K562 (cell line): ENCODE measurements at regions not wholly inside any gene's neighbourhood (a gene's known extent, or its start where the extent isn't known, plus 50 kb on each side); places are given as distances from the start of the nearest gene placed in this dataset.

Experiments used
- ATF1 ChIP-seq, 2 experiments: fragments of 450-650 bp in 1 of 2; IDR thresholded peaks; 2 replicates each; pipeline ENCODE4 v1.6.1; 2016; ENCODE audit warnings: missing compliant biosample characterization in 1 of 2, missing genetic modification characterization in 1 of 2
- BHLHE40 ChIP-seq: IDR thresholded peaks from 2 replicates; pipeline ENCODE4 v1.6.1; 2011; ENCODE audit warnings: low read length, improper control_type of control experiment
- HLTF ChIP-seq: fragments of 450-650 bp; IDR thresholded peaks from 2 replicates; pipeline ENCODE4 v1.6.1; 2016
- JUND ChIP-seq, 2 experiments: IDR thresholded peaks; 2 replicates in 1 of 2; 3 replicates in 1 of 2; pipeline ENCODE4 v1.6.1; 2011; ENCODE audit warnings: borderline replicate concordance in 2 of 2, low read depth in 2 of 2, low read length in 2 of 2, improper control_type of control experiment in 1 of 2, missing biosample characterization in 1 of 2, missing genetic modification characterization in 1 of 2, missing genetic modification reagents in 1 of 2
- NBN ChIP-seq: fragments of 450-650 bp; IDR thresholded peaks from 2 replicates; pipeline ENCODE4 v1.6.1; 2016; ENCODE audit warnings: low read depth, mild to moderate bottlenecking
- NONO ChIP-seq, 2 experiments: fragments of 200-400 bp in 1 of 2; fragments of 450-650 bp in 1 of 2; formaldehyde crosslinking in 1 of 2; IDR thresholded peaks; 2 replicates each; pipeline ENCODE4 v1.6.1; 2017; ENCODE audit warnings: low read depth in 2 of 2, mild to moderate bottlenecking in 2 of 2, moderate library complexity in 2 of 2, low read length in 1 of 2
- POLR2AphosphoS5 ChIP-seq: IDR thresholded peaks from 2 replicates; pipeline ENCODE4 v1.6.1; 2011; ENCODE audit warnings: mild to moderate bottlenecking, low read depth, low read length, moderate library complexity; ENCODE audit not compliant: control insufficient read depth, insufficient read depth
- POLR2H ChIP-seq: IDR thresholded peaks from 2 replicates; pipeline ENCODE4 v1.6.1; 2016; ENCODE audit warnings: missing genetic modification characterization, low read depth, mild to moderate bottlenecking, control low read depth, missing compliant biosample characterization, moderate library complexity
- SIRT6 ChIP-seq: IDR thresholded peaks from one replicate; pipeline ENCODE4 v1.6.1; 2012; ENCODE audit warnings: low read depth, mild to moderate bottlenecking, control low read depth, inconsistent platforms, low read length, moderate library complexity
- TEAD1 ChIP-seq, 2 experiments: fragments of 450-650 bp in 1 of 2; sonication (generic) in 1 of 2; formaldehyde crosslinking; IDR thresholded peaks; 2 replicates each; pipeline versions ENCODE4 v1.4.0 to v1.8.0; 2020 to 2022; ENCODE audit warnings: mild to moderate bottlenecking in 2 of 2, missing genetic modification reagents in 1 of 2
- TSHZ1 ChIP-seq: fragments of 250-450 bp; sonication (Bioruptor Pico); IDR thresholded peaks from 2 replicates; pipeline ENCODE4 v1.4.0; 2020; ENCODE audit warnings: mild to moderate bottlenecking, moderate library complexity
- ZNF507 ChIP-seq: conservative IDR thresholded peaks from 2 replicates; pipeline ENCODE4 v1.6.1; 2017; ENCODE audit warnings: missing genetic modification characterization, missing compliant biosample characterization
- TF ChIP-seq, protein P1 (sequence below), 3 experiments: IDR thresholded peaks in 2 of 3; conservative IDR thresholded peaks in 1 of 3; 2 replicates each; pipeline ENCODE4 v1.5.1; 2011 to 2012; ENCODE audit warnings: low read length in 3 of 3, mild to moderate bottlenecking in 3 of 3, control low read depth in 2 of 3, improper control_type of control experiment in 1 of 3, inconsistent platforms in 1 of 3, low read depth in 1 of 3, mixed read lengths in 1 of 3, moderate library complexity in 1 of 3; ENCODE audit not compliant: insufficient read depth in 2 of 3
- TF ChIP-seq, protein P2 (sequence below): fragments of 450-650 bp; IDR thresholded peaks from 2 replicates; pipeline ENCODE4 v1.6.1; 2016

- TF ChIP-seq POLR2AphosphoS5 (no peak), SIRT6 (no peak), HLTF (no peak), NONO (IDR thresholded peaks at IDR 0.05; ENCODE audit: low read depth in 2 of 2, low read length in 1 of 2) (no peak), TEAD1 (CRISPR knock-in tag; IDR thresholded peaks at IDR 0.05) (no peak), JUND (IDR thresholded peaks at IDR 0.05; ENCODE audit: borderline replicate concordance, low read depth, low read length) (no peak), JUND (tag; IDR thresholded peaks at IDR 0.05; ENCODE audit: borderline replicate concordance, low read depth, low read length) (no peak), ATF1 (CRISPR knock-in tag; IDR thresholded peaks at IDR 0.05) (no peak), ATF1 (tag; IDR thresholded peaks at IDR 0.05) (no peak), POLR2H (tag) (no peak), ZNF507 (tag) (no peak), BHLHE40 (no peak), NBN (no peak), TSHZ1 (CRISPR knock-in tag) (no peak)
- TF ChIP-seq, protein P1, sequence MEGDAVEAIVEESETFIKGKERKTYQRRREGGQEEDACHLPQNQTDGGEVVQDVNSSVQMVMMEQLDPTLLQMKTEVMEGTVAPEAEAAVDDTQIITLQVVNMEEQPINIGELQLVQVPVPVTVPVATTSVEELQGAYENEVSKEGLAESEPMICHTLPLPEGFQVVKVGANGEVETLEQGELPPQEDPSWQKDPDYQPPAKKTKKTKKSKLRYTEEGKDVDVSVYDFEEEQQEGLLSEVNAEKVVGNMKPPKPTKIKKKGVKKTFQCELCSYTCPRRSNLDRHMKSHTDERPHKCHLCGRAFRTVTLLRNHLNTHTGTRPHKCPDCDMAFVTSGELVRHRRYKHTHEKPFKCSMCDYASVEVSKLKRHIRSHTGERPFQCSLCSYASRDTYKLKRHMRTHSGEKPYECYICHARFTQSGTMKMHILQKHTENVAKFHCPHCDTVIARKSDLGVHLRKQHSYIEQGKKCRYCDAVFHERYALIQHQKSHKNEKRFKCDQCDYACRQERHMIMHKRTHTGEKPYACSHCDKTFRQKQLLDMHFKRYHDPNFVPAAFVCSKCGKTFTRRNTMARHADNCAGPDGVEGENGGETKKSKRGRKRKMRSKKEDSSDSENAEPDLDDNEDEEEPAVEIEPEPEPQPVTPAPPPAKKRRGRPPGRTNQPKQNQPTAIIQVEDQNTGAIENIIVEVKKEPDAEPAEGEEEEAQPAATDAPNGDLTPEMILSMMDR (IDR thresholded peaks at IDR 0.05 in 2 of 3, conservative IDR thresholded peaks at IDR 0.05 in 1 of 3; ENCODE audit: insufficient read depth in 2 of 3, low read depth in 1 of 3, low read length in 3 of 3), result no peak
- TF ChIP-seq, protein P2, sequence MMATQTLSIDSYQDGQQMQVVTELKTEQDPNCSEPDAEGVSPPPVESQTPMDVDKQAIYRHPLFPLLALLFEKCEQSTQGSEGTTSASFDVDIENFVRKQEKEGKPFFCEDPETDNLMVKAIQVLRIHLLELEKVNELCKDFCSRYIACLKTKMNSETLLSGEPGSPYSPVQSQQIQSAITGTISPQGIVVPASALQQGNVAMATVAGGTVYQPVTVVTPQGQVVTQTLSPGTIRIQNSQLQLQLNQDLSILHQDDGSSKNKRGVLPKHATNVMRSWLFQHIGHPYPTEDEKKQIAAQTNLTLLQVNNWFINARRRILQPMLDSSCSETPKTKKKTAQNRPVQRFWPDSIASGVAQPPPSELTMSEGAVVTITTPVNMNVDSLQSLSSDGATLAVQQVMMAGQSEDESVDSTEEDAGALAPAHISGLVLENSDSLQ, result no peak
Observed at GRCh38 chr12:83896416-83896815, 1016.2 kb downstream of the SLC6A15 start.
